A673 (cell line): ENCODE measurements at regions not wholly inside any gene's neighbourhood (a gene's known extent, or its start where the extent isn't known, plus 50 kb on each side); places are given as distances from the start of the nearest gene placed in this dataset.

Experiments
- BruUV-seq: library from RNA; stranded (reverse); fragments of 400-500 nt; replicated peaks from 2 replicates; lab custom pipeline; 2021; lab: Mats Ljungman, UMichigan
- CTCF ChIA-PET: fragments of 300-600 bp; sonication (Branson Sonifier 250); formaldehyde crosslinking; loops from one replicate; lab custom pipeline; 2022; ENCODE audit warnings: antibody characterized with exemption; lab: Charles Lee
- POLR2A ChIA-PET: fragments of 300-600 bp; sonication (Branson Sonifier 250); formaldehyde crosslinking; loops from one replicate; lab custom pipeline; 2022; ENCODE audit warnings: antibody characterized with exemption; ENCODE audit not compliant: low non-redundant PET; lab: Charles Lee
- DNase-seq: peaks from one replicate; pipeline ENCODE4 v3.0.0-alpha.2; 2015; ENCODE audit warnings: low spot score
- H3K27ac ChIP-seq: fragments of 200-600 bp; sonication (generic); 2 replicates; pipeline ENCODE4 v1.5.1; 2016; ENCODE audit warnings: mixed run types, low read depth, mild to moderate bottlenecking, mixed read lengths, antibody characterized with exemption, low read length; ENCODE audit not compliant: poor library complexity, severe bottlenecking
- H3K27me3 ChIP-seq: fragments of 200-600 bp; sonication (generic); replicated peaks from 2 replicates; pipeline ENCODE4 v1.6.1; 2017; ENCODE audit warnings: mixed run types, low read depth, mild to moderate bottlenecking, mixed read lengths, antibody characterized with exemption, low read length; ENCODE audit not compliant: insufficient read depth, poor library complexity
- H3K36me3 ChIP-seq: fragments of 200-600 bp; sonication (generic); 2 replicates; pipeline ENCODE4 v1.6.1; 2016; ENCODE audit warnings: mixed run types, mild to moderate bottlenecking, mixed read lengths, antibody characterized with exemption, low read length; ENCODE audit not compliant: insufficient read depth, poor library complexity, severe bottlenecking
- H3K4me1 ChIP-seq: fragments of 200-600 bp; sonication (generic); 2 replicates; pipeline ENCODE4 v1.6.1; 2017; ENCODE audit warnings: mixed run types, mild to moderate bottlenecking, mixed read lengths, antibody characterized with exemption, low read length; ENCODE audit not compliant: insufficient read depth, poor library complexity, severe bottlenecking
- H3K4me3 ChIP-seq: fragments of 200-600 bp; sonication (generic); 2 replicates; pipeline ENCODE4 v1.5.1; 2016; ENCODE audit warnings: low read depth, mixed run types, mild to moderate bottlenecking, mixed read lengths, low read length; ENCODE audit not compliant: poor library complexity, severe bottlenecking
- H3K9me3 ChIP-seq: fragments of 200-600 bp; sonication (generic); 2 replicates; pipeline ENCODE4 v1.6.1; 2016; ENCODE audit warnings: mixed run types, low read depth, mild to moderate bottlenecking, mixed read lengths, antibody characterized with exemption, low read length; ENCODE audit not compliant: poor library complexity, severe bottlenecking
- EZH2 ChIP-seq: fragments of 200-600 bp; sonication (generic); IDR thresholded peaks from 2 replicates; pipeline ENCODE4 v1.6.1; 2017; ENCODE audit warnings: borderline replicate concordance, low read depth, mild to moderate bottlenecking, mixed read lengths, antibody characterized with exemption, low read length; ENCODE audit not compliant: poor library complexity, severe bottlenecking
- intact Hi-C: fragments of 100-400 bp; cut with micrococcal nuclease; formaldehyde crosslinking; loops from one replicate; pipeline ENCODE4 v1.10.0; 2022; ENCODE audit not compliant: unreplicated experiment
- TF ChIP-seq, protein P1 (sequence below): fragments of 300-800, 200-600 bp; sonication (generic); conservative IDR thresholded peaks from 2 replicates; pipeline ENCODE4 v1.5.1; 2017; ENCODE audit warnings: low read depth, mild to moderate bottlenecking, antibody characterized with exemption, low read length, moderate library complexity, mixed read lengths

DNA sequence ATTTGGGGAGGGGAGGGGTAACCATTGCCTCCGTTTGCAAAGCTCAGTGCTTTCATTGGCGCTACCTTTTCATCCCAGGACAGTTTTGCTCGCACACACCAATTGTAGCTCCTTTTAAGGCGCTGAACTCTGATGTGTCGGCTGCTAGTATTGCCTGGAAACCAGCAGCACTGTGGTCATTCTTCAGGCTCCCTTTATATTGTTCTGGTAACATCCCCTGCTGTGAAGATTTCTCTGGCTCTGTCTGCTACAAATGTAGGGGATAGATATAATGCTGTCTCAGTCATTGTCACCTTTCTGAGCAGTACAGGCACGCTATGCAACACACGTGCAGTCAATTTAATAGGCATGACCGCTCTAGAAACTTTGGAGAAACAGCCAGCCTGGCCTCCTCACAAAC lies 172.9 kb upstream of the SASH1 start:
- no peak for DNase-seq
- Histone ChIP-seq H3K27ac (no peak overlapping the region), H3K27me3 (no peaks in the 10 kb centered on the region), H3K4me1 (no peaks in the 10 kb centered on the region), H3K36me3 (no peaks in the 10 kb centered on the region), H3K9me3 (no peaks in the 10 kb centered on the region), H3K4me3 (no peak overlapping the region)
- TF ChIP-seq, protein P1, sequence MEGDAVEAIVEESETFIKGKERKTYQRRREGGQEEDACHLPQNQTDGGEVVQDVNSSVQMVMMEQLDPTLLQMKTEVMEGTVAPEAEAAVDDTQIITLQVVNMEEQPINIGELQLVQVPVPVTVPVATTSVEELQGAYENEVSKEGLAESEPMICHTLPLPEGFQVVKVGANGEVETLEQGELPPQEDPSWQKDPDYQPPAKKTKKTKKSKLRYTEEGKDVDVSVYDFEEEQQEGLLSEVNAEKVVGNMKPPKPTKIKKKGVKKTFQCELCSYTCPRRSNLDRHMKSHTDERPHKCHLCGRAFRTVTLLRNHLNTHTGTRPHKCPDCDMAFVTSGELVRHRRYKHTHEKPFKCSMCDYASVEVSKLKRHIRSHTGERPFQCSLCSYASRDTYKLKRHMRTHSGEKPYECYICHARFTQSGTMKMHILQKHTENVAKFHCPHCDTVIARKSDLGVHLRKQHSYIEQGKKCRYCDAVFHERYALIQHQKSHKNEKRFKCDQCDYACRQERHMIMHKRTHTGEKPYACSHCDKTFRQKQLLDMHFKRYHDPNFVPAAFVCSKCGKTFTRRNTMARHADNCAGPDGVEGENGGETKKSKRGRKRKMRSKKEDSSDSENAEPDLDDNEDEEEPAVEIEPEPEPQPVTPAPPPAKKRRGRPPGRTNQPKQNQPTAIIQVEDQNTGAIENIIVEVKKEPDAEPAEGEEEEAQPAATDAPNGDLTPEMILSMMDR: no peak
- TF ChIP-seq EZH2: no peak
- intact Hi-C loops: loop anchor here (10.0 kb wide), 1 partner anchor 385 kb away; no protein-coding TSS in a partner anchor
- CTCF ChIA-PET: no interaction called here
- no TSS peak for BruUV-seq
- POLR2A ChIA-PET: no interaction called here

- ChIA-PET CTCF (interaction anchor here (0.6 kb wide), 1 partner anchor 14 kb away, joined by 4 read pairs; no protein-coding TSS in a partner anchor), POLR2A (no interaction called here)
These were observed 172.4 kb upstream of the SASH1 start for GRCh38 chr6:148170286-148170685.

GRCh38 chr6:148173548-148173947 lies 169.1 kb upstream of the SASH1 start:
- POLR2A ChIA-PET: no interaction called here

More at GRCh38 chr6:148170286-148170685, 172.4 kb upstream of the SASH1 start:
- Histone ChIP-seq H3K9me3 (no peaks in the 10 kb centered on the region), H3K4me3 (no peak overlapping the region), H3K27ac (no peak overlapping the region), H3K4me1 (no peaks in the 10 kb centered on the region), H3K36me3 (no peaks in the 10 kb centered on the region), H3K27me3 (no peaks in the 10 kb centered on the region)
- TF ChIP-seq, protein P1: no peak
- TF ChIP-seq EZH2: no peak
- no peak for DNase-seq
- intact Hi-C loops: no loop called here
- no TSS peak for BruUV-seq

More at GRCh38 chr6:148173548-148173947, 169.1 kb upstream of the SASH1 start:
- no peak overlapping the region for H3K4me3 ChIP-seq
- H3K36me3 ChIP-seq: no peaks in the 10 kb centered on the region
- no peaks in the 10 kb centered on the region for H3K9me3 ChIP-seq
- H3K27me3 ChIP-seq: no peaks in the 10 kb centered on the region
- TF ChIP-seq, protein P1: no peak
- no peak for TF ChIP-seq EZH2
- CTCF ChIA-PET: no interaction called here
- intact Hi-C loops: no loop called here
- DNase-seq: no peak
- BruUV-seq: no TSS peak
- H3K4me1 ChIP-seq: no peaks in the 10 kb centered on the region
- H3K27ac ChIP-seq: no peak overlapping the region
